Activated naive CD4-positive, alpha-beta T cell treated with anti-CD3 and anti-CD28 coated beads for 36 hours (primary cell): ENCODE measurements at regions not wholly inside any gene's neighbourhood (a gene's known extent, or its start where the extent isn't known, plus 50 kb on each side); places are given as distances from the start of the nearest gene placed in this dataset.
A peak's percentile ranks its signal among the peaks of the same experiment; 100 is the strongest.
"Not testable (repeated sequence)": the region's sequence is repeated elsewhere in the genome, so short reads cannot be mapped to it uniquely, and the experiment has no call there.

Experiments used
- CTCF ChIA-PET: fragments of 350-600 bp; sonication (Branson Sonifier 250); formaldehyde crosslinking; loops from one replicate; lab custom pipeline; 2021; ENCODE audit warnings: antibody characterized with exemption; lab: Charles Lee
- DNase-seq: peaks from one replicate; pipeline ENCODE4 v3.0.0-alpha.2; 2020
- H3K27ac Mint-ChIP-seq: one replicate; pipeline ENCODE4 v1.8.0; 2021; ENCODE audit warnings: mild to moderate bottlenecking, mixed read lengths
- H3K27me3 Mint-ChIP-seq: one replicate; pipeline ENCODE4 v1.8.0; 2021; ENCODE audit warnings: low read depth, mixed read lengths
- H3K36me3 Mint-ChIP-seq: one replicate; pipeline ENCODE4 v1.8.0; 2021; ENCODE audit warnings: low read depth, mixed read lengths
- H3K4me1 Mint-ChIP-seq: one replicate; pipeline ENCODE4 v1.8.0; 2021; ENCODE audit warnings: low read depth, mixed read lengths
- H3K4me3 Mint-ChIP-seq: one replicate; pipeline ENCODE4 v1.8.0; 2021; ENCODE audit warnings: mild to moderate bottlenecking, moderate library complexity, mixed read lengths
- H3K9me3 Mint-ChIP-seq: one replicate; pipeline ENCODE4 v1.8.0; 2021; ENCODE audit warnings: mixed read lengths
- intact Hi-C: fragments of 100-400 bp; cut with micrococcal nuclease; formaldehyde crosslinking; loops from one replicate; pipeline ENCODE4 v1.15.1; 2023

DNA sequence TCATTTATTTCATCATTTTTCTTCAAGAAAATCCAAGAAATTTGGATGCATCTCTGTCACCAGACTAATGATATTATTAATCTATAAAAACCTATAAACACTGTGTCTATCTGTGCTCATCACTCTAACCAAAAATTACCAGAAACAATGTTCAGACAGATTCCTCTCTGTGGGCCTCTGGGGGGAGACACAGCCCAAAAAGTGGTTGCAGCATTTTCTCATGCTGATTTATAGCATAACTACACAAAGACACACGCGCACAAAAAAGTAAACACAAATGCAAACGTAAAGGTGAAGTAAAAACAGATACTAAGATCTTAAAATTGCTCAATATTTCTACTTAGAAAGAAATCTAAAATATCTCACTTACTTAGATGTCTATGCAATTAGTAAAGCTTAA lies 976.0 kb downstream of the GBE1 start:
- CTCF ChIA-PET = no interaction called here
- Mint-ChIP-seq H3K36me3 (no peaks in the 10 kb centered on the region), H3K27ac (no peak overlapping the region), H3K9me3 (peaks cover 10% of the 10 kb centered on the region), H3K4me1 (no peaks in the 10 kb centered on the region), H3K4me3 (no peak overlapping the region), H3K27me3 (no peaks in the 10 kb centered on the region)
- no peak for DNase-seq
- intact Hi-C loops = no loop called here

DNA sequence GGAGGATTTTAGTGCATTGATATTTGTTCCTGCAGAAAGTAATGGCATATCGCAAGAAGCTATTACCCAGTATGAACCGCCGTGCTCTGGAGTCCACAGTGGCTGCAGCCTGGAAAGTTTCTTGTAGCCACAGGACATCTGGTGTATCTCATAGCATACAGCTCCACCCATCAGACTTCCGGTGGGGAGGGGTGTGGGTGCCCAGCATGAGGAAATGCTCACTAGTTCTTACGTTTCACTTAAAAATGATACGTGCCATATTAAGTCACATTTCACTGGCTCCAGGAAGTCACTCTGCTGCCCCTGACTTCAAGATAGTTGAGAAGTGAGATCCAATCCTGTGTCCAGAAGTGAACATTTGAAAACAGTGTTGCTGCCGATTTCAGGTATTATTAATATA lies 990.4 kb downstream of the GBE1 start:
- H3K27me3 Mint-ChIP-seq = no peaks in the 10 kb centered on the region
- peaks cover 7% of the 10 kb centered on the region for H3K9me3 Mint-ChIP-seq
- peak overlapping the region; percentile 41 for H3K4me3 Mint-ChIP-seq
- intact Hi-C loops = no loop called here
- H3K4me1 Mint-ChIP-seq = no peaks in the 10 kb centered on the region
- H3K27ac Mint-ChIP-seq = peak overlapping the region; percentile 21
- no peaks in the 10 kb centered on the region for H3K36me3 Mint-ChIP-seq
- CTCF ChIA-PET = no interaction called here
- DNase-seq = peak; percentile 6

DNA sequence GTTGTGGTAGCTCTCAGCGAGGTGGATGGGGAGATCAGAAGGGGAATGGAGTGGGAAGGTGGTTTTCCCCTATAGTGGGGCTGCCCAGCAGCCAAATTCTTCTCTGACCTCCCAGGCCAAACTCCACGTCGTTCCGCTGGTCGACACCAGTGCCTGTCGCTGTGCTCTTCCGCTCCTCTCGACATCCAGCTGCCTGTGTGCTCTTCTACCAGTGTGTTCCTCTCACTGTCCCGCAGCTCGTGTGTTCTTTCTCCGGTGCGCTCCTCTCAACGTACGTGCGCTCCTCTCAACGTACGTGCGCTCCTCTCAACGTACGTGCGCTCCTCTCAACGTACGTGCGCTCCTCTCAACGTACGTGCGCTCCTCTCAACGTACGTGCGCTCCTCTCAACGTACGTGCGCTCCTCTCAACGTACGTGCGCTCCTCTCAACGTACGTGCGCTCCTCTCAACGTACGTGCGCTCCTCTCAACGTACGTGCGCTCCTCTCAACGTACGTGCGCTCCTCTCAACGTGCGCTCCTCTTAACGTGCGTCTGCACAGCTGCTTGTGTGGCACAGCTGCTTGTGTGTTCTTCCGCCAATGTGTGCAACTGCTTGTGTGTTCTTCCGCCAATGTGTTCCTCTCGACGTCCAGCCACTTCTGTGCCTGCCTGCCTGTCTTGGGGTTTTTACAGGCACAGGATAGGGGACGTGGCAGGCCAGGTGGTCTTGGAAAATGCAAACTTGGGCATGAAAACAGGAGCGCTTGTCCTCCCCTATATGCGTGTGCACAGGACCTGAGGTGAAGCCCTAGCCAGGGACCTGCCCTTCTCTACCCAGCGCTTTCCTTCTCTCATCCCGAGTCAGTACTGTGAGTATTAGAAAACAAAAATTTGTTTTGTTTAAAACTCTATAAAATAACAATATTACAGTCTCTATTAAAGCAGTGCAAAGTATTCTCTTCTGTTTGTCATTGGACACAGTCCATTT lies 991.1 kb downstream of the GBE1 start:
- H3K4me3 Mint-ChIP-seq = peak overlapping the region; percentile 64
- CTCF ChIA-PET = no interaction called here
- H3K9me3 Mint-ChIP-seq = peaks cover 7% of the 10 kb centered on the region
- intact Hi-C loops = no loop called here
- no peaks in the 10 kb centered on the region for H3K4me1 Mint-ChIP-seq
- no peaks in the 10 kb centered on the region for H3K27me3 Mint-ChIP-seq
- H3K27ac Mint-ChIP-seq = no peak overlapping the region
- no peaks in the 10 kb centered on the region for H3K36me3 Mint-ChIP-seq
- DNase-seq = no peak

DNA sequence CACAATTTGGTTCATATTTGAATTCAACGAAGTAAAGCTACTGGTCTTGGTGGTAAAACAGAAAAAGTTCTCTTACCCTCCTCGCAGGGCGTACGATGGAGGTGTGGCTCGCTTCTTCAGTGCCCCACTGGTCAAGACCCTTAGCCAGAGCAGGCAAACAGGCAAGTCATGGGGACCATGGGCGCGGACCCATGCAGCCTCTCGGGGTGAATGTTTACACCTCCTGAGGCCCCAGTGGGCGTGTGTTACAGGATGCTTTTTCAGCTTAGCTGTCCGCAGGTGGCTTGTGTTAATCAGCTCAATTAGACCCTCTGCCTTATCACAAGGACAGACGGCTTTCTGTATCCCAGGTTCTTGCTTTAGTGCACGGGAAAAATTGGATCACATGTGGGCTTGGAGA lies 991.8 kb downstream of the GBE1 start:
- Mint-ChIP-seq H3K27me3 (no peaks in the 10 kb centered on the region), H3K36me3 (no peaks in the 10 kb centered on the region), H3K4me3 (peak overlapping the region; percentile 64), H3K9me3 (peaks cover 7% of the 10 kb centered on the region), H3K27ac (no peak overlapping the region), H3K4me1 (no peaks in the 10 kb centered on the region)
- intact Hi-C loops = no loop called here
- no peak for DNase-seq
- CTCF ChIA-PET = no interaction called here

DNA sequence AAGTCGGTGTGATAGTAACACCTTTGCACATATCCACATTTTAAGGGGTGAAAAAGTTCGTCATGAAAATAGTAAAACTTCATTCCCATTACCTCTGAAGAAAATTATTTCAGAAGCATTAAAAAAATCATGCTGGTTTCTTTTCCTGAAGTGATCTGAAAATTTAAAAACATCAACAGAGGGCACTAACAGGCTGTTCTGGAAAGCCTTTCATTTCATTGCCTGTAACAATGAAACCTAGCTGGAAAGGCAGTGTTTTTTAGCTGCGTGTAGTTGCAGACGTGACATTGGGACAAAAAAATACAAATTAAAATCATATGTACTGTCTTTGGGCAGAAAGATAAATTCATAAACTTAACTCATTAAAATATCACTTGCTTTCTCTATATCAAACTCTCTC lies 993.8 kb downstream of the GBE1 start:
- Mint-ChIP-seq H3K27ac (no peak overlapping the region), H3K27me3 (no peaks in the 10 kb centered on the region), H3K4me1 (no peaks in the 10 kb centered on the region), H3K9me3 (peaks cover 9% of the 10 kb centered on the region), H3K4me3 (no peak overlapping the region), H3K36me3 (no peaks in the 10 kb centered on the region)
- intact Hi-C loops = no loop called here
- CTCF ChIA-PET = no interaction called here
- DNase-seq = no peak

DNA sequence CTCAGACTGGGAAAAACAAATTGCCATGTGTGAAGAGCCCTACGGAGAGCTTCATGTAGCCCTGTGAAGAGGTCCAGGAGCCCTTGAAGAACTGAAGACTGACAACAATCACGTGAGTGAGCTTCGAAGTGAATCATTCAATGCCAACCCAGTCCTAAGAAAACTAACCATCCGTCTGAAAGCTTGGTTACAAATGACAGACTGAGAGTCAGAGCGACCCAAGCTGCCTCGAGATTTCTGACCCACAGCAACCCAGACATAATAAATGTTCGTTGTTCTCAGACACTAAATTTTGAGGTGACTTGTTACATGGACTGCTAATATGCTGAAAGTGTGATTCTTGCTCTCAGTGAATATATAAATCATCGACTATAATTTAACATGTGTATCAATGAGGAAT lies 987.2 kb upstream of the ROBO1 start:
- H3K27me3 Mint-ChIP-seq = no peaks in the 10 kb centered on the region
- intact Hi-C loops = no loop called here
- CTCF ChIA-PET = interaction anchor here (0.7 kb wide), 1 partner anchor 96 kb away, joined by 6 read pairs; no protein-coding TSS in a partner anchor
- H3K9me3 Mint-ChIP-seq = peaks cover 10% of the 10 kb centered on the region
- DNase-seq = no peak
- no peaks in the 10 kb centered on the region for H3K36me3 Mint-ChIP-seq
- H3K27ac Mint-ChIP-seq = no peak overlapping the region
- H3K4me3 Mint-ChIP-seq = no peak overlapping the region
- no peaks in the 10 kb centered on the region for H3K4me1 Mint-ChIP-seq

DNA sequence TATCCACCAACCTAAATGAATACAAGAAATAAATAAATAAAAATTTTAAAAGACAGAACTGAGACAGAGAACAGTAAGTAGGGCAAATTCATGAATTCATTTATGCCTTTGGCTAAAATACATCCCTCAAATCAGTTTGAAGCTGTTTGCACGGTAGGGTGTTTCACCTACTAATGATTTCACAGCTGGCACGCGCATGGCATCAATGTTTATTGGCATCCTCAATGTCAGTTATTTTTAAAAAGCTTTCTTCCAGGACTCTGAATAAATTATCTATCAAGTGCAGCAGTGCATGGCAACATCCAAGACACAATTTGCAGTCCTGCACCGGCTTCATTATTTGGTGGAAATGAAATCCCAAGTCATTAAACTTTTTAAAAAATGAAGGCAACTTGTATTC lies 985.2 kb upstream of the ROBO1 start:
- intact Hi-C loops = no loop called here
- Mint-ChIP-seq H3K27me3 (no peaks in the 10 kb centered on the region), H3K36me3 (no peaks in the 10 kb centered on the region), H3K4me1 (no peaks in the 10 kb centered on the region), H3K9me3 (peaks cover 6% of the 10 kb centered on the region), H3K27ac (no peak overlapping the region), H3K4me3 (no peak overlapping the region)
- DNase-seq = no peak
- CTCF ChIA-PET = no interaction called here

DNA sequence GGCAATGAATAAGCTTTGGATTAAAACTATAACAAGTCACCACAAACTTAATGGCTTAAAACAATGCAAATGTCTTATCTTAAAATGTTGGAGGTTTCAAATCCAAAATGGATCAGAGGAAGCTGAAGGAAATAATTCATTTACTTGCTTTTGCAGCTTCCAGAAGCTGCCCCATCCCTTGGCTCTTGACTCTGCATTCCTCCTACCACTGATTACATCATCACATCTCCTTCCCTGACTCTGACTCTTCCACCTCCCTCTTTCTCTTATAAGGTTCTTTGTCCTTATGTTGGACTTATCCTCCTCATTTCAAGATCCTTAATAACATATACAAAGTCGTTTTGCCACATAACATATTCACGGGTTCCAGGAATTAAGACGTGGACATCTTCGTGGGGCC lies 982.8 kb upstream of the ROBO1 start:
- H3K9me3 Mint-ChIP-seq = peaks cover 6% of the 10 kb centered on the region
- no peaks in the 10 kb centered on the region for H3K4me1 Mint-ChIP-seq
- CTCF ChIA-PET = no interaction called here
- intact Hi-C loops = no loop called here
- no peaks in the 10 kb centered on the region for H3K36me3 Mint-ChIP-seq
- no peak overlapping the region for H3K27ac Mint-ChIP-seq
- no peak for DNase-seq
- H3K4me3 Mint-ChIP-seq = no peak overlapping the region
- H3K27me3 Mint-ChIP-seq = no peaks in the 10 kb centered on the region

DNA sequence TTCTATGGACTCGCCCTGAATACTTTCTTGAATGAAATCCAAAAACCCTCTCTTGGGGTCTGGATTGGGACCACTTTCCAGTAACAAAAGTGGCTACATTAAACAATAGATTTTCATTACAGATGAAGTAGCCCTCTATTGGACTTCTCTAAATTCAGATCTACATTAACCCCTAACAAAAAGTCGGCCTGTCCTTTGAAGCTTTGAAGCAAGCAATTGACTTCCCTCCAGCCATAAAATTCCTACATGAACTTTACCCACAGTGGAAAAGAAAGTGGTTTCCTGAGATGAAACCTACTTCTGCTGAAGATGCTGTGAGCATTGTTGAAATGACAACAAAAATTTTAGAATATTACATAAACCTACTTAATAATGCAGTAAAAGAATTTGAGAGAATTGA lies 967.1 kb upstream of the ROBO1 start:
- H3K4me3 Mint-ChIP-seq = no peak overlapping the region
- intact Hi-C loops = no loop called here
- H3K4me1 Mint-ChIP-seq = no peaks in the 10 kb centered on the region
- H3K27ac Mint-ChIP-seq = no peak overlapping the region
- no peaks in the 10 kb centered on the region for H3K36me3 Mint-ChIP-seq
- peaks cover 4% of the 10 kb centered on the region for H3K9me3 Mint-ChIP-seq
- no peaks in the 10 kb centered on the region for H3K27me3 Mint-ChIP-seq
- no peak for DNase-seq
- CTCF ChIA-PET = no interaction called here

DNA sequence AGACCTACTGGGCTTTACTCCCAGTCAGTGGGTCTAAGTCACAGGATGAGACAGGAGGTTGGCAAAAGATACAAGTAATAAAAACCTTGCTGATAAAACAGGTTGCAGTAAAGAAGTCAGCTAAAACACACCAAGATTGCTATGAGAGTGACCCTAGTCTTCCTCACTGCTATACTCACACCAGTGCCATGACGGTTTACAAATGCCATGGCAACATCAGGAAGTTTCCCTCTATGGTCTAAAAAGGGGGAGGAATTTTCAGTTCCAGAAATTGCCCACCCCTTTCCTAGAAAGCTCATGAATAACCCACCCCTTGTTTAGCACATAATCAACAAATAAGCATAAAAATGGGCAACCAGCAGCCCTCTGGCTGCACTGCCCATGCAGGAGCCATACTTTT lies 966.7 kb upstream of the ROBO1 start:
- no peaks in the 10 kb centered on the region for H3K27me3 Mint-ChIP-seq
- no peak overlapping the region for H3K27ac Mint-ChIP-seq
- intact Hi-C loops = no loop called here
- no peak overlapping the region for H3K4me3 Mint-ChIP-seq
- CTCF ChIA-PET = no interaction called here
- H3K36me3 Mint-ChIP-seq = no peaks in the 10 kb centered on the region
- peaks cover 1% of the 10 kb centered on the region for H3K9me3 Mint-ChIP-seq
- DNase-seq = no peak
- H3K4me1 Mint-ChIP-seq = no peaks in the 10 kb centered on the region

DNA sequence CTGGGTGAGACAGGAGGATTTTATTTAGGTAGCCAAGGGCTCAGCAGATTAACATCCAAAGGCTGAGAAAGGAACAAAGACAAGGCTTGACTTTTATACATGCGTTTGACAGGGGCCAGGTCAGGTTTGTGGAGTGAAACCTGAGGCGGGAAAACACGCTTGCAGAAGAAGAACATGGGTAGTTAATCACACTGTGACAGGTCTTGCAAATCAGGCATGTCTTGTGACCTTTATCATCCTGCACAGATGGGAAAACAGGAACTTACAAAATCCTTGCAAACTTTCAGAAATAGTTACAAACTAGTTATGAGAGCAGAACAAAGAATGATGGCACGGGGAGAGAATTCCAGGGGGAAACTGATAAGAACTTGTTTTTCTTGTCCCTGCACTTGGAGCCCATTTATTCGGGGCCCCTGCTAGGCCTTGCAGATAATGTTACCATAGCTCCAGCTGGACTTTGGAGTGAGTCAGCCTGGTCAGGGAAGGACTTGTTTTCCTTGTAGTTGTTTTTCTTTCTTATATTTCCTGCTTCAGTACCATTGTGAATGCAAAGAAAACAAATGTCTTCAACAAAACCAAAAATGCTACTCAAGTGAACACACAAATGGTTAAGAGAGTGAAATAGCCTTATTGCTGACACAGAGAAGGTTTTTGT lies 965.9 kb upstream of the ROBO1 start:
- intact Hi-C loops = no loop called here
- no peaks in the 10 kb centered on the region for H3K4me1 Mint-ChIP-seq
- no peak overlapping the region for H3K27ac Mint-ChIP-seq
- no peaks in the 10 kb centered on the region for H3K27me3 Mint-ChIP-seq
- H3K4me3 Mint-ChIP-seq = no peak overlapping the region
- peaks cover 1% of the 10 kb centered on the region for H3K9me3 Mint-ChIP-seq
- DNase-seq = no peak
- CTCF ChIA-PET = no interaction called here
- no peaks in the 10 kb centered on the region for H3K36me3 Mint-ChIP-seq

DNA sequence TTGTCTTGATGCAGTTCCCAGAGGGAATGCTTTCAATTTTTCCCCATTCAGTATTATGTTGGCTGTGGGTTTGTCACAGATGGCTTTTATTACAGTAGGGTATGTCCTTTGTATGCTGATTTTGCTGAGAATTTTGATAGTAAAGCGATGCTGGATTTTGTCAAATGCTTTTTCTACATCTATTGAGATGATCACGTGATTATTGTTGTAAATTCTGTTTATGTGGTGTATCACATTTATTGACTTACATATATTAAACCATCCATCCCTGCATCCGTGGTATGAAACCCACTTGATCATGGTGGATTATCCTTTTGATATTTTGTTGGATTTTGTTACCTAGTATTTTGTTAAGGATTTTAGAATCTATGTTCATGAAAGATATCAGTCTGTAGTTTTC lies 959.8 kb upstream of the ROBO1 start:
- DNase-seq, H3K4me3 Mint-ChIP-seq, H3K27me3 Mint-ChIP-seq, H3K9me3 Mint-ChIP-seq, H3K4me1 Mint-ChIP-seq, H3K36me3 Mint-ChIP-seq, intact Hi-C loops, H3K27ac Mint-ChIP-seq, CTCF ChIA-PET: not testable (repeated sequence)
